Activated T-cell treated with anti-CD3 and anti-CD28 coated beads, Interleukin-2, amount 50 U/mL, for 72 hours (primary cell): ENCODE measurements at regions not wholly inside any gene's neighbourhood (a gene's known extent, or its start where the extent isn't known, plus 50 kb on each side); places are given as distances from the start of the nearest gene placed in this dataset.

ENCODE experiments used
- ATAC-seq, 2 donors: fragments of 150-1000 bp; cut with Tn5 transposase; replicated peaks in 1 of 2; 2 replicates each; pipeline ENCODE4 v1.10.0; 2021; ENCODE audit warnings: moderate library complexity in 2 of 2, mild to moderate bottlenecking in 1 of 2
- DNase-seq, 2 donors: peaks; one replicate each; pipeline ENCODE4 v3.0.0; 2021 to 2022; ENCODE audit warnings: mixed read lengths in 1 of 2
- H3K27ac Mint-ChIP-seq: one replicate; pipeline ENCODE4 v1.8.0; 2022; ENCODE audit warnings: mild to moderate bottlenecking, moderate library complexity, mixed read lengths
- H3K27me3 Mint-ChIP-seq: one replicate; pipeline ENCODE4 v1.8.0; 2022; ENCODE audit warnings: low read depth, mixed read lengths
- H3K36me3 Mint-ChIP-seq, 2 donors: one replicate each; pipeline ENCODE4 v1.8.0; 2022; ENCODE audit warnings: mixed read lengths in 2 of 2, mild to moderate bottlenecking in 1 of 2; ENCODE audit not compliant: insufficient read depth in 2 of 2
- H3K4me1 Mint-ChIP-seq: one replicate; pipeline ENCODE4 v1.8.0; 2022; ENCODE audit warnings: low read depth, mixed read lengths
- H3K4me3 Mint-ChIP-seq, 2 donors: one replicate each; pipeline ENCODE4 v1.8.0; 2022; ENCODE audit warnings: mild to moderate bottlenecking in 2 of 2, mixed read lengths in 2 of 2, moderate library complexity in 2 of 2
- H3K9me3 Mint-ChIP-seq, 2 donors: one replicate each; pipeline ENCODE4 v1.8.0; 2022; ENCODE audit warnings: mixed read lengths in 2 of 2

GRCh38 chr1:184210862-184211261, 159.3 kb downstream of the TSEN15 start:
- no peaks in the 10 kb centered on the region for H3K36me3 Mint-ChIP-seq
- peak in 1 of 2 donors; percentile 62 for ATAC-seq
- H3K27me3 Mint-ChIP-seq = peaks cover 36% of the 10 kb centered on the region
- H3K9me3 Mint-ChIP-seq = no peaks in the 10 kb centered on the region
- no peak overlapping the region for H3K27ac Mint-ChIP-seq
- H3K4me3 Mint-ChIP-seq = no peak overlapping the region
- no peak for DNase-seq
- no peaks in the 10 kb centered on the region for H3K4me1 Mint-ChIP-seq

GRCh38 chr1:184212649-184213314, 161.3 kb downstream of the TSEN15 start:
- Mint-ChIP-seq H3K4me3 (no peak overlapping the region), H3K4me1 (no peaks in the 10 kb centered on the region), H3K27ac (no peak overlapping the region), H3K27me3 (peaks cover 39% of the 10 kb centered on the region), H3K36me3 (no peaks in the 10 kb centered on the region), H3K9me3 (no peaks in the 10 kb centered on the region)
- DNase-seq (no peak), ATAC-seq (no peak)

- H3K4me3 Mint-ChIP-seq = no peak overlapping the region
- no peaks in the 10 kb centered on the region for H3K36me3 Mint-ChIP-seq
- ATAC-seq (no peak), DNase-seq (no peak)
- no peaks in the 10 kb centered on the region for H3K9me3 Mint-ChIP-seq
- H3K27me3 Mint-ChIP-seq = peaks cover 32% of the 10 kb centered on the region
- H3K4me1 Mint-ChIP-seq = no peaks in the 10 kb centered on the region
- no peak overlapping the region for H3K27ac Mint-ChIP-seq
These were observed 162.6 kb downstream of the TSEN15 start for GRCh38 chr1:184214128-184214527.

DNA sequence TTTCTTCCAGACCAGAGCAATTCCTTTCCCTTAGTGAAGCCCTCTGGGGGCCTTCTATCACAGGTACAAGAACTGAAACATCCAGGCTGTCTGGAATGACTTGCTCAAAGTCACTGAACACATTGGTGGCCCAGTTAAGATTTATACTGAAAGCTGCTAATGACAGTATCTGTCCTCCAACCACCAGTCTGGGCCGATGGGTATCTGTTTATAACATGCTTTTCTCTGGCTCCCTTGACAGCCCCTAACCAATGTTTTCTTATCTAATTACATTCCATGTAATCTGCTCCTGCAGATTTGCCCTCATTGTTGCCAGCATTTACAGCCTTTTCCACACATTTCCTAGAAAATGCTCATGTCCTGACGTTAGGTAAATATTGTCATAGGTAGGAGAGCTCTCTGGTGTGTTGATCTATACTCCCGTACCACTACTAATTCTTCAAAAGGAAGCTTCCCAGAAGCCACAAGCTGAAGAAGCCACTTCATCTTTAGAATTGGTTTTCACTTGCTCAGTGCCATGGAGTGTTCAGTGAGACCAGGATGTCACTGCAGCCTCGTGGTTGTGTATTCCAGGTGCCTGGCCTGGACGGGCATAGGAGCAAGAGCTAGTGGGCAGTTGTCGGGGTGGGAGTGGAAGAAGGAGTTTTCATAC, 163.9 kb downstream of the TSEN15 start:
- Mint-ChIP-seq H3K27ac (no peak overlapping the region), H3K4me1 (peaks cover 4% of the 10 kb centered on the region), H3K36me3 (no peaks in the 10 kb centered on the region), H3K27me3 (peaks cover 38% of the 10 kb centered on the region), H3K4me3 (no peak overlapping the region), H3K9me3 (no peaks in the 10 kb centered on the region)
- DNase-seq (no peak), ATAC-seq (peak in 1 of 2 donors; percentile 59)

DNA sequence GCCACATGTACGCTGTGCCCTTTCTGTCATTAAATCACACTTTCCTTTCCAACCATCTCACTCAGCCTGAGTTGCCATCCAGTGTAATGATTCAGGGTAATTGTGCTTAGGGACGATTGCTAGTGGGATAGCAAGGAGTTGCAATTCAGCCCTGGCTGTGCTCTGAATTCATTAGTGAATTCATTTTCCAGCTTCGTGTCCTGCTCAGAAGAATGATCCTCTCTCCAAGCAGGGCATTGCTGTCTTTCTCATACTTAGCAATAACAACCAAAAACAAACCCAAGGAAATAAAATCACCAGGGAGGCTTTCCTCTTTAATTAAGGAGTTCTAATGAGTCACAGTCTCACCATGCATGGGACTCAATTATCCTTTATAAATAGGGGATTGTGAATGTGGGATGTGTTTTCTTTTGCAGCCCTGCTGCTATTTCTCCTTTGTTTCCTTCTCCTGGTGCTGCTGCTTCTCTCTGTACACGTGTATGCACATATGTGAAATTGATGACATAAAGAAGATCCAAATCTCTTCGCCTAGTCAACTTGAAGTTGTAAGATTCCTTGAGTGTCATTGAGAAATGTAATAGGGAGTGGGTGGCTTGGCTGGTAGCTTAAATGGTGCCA, 167.0 kb downstream of the TSEN15 start:
- ATAC-seq = no peak
- Mint-ChIP-seq H3K4me3 (no peak overlapping the region), H3K27ac (no peak overlapping the region), H3K36me3 (no peaks in the 10 kb centered on the region), H3K4me1 (peaks cover 10% of the 10 kb centered on the region), H3K9me3 (no peaks in the 10 kb centered on the region), H3K27me3 (peaks cover 35% of the 10 kb centered on the region)
- DNase-seq = no peak

GRCh38 chr1:184219414-184219813, 167.4 kb upstream of the C1orf21 start:
- Mint-ChIP-seq H3K27ac (no peak overlapping the region), H3K27me3 (peaks cover 38% of the 10 kb centered on the region), H3K4me3 (no peak overlapping the region), H3K36me3 (no peaks in the 10 kb centered on the region), H3K9me3 (no peaks in the 10 kb centered on the region), H3K4me1 (peaks cover 10% of the 10 kb centered on the region)
- ATAC-seq (no peak), DNase-seq (no peak)

DNA sequence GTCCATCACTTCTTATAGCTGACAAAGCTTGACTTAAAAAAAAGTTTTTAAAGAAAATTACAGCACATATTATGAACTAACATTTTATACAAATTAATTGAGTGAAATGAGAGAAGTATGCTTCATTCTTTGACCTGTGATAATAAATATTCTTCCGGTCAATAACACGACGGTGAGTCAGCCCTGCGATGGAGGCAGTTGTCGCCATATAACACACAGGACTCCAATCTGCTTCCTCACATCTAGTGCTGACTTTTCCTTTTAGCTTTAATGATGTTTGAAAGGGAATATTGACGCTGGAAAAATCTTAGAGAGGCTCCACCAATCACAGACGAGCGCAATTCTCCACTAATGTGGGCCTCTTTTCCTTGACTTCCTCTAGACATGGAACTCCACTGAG, 166.9 kb upstream of the C1orf21 start:
- Mint-ChIP-seq H3K9me3 (no peaks in the 10 kb centered on the region), H3K27me3 (peaks cover 38% of the 10 kb centered on the region), H3K4me3 (no peak overlapping the region), H3K36me3 (no peaks in the 10 kb centered on the region), H3K4me1 (peaks cover 10% of the 10 kb centered on the region), H3K27ac (no peak overlapping the region)
- ATAC-seq (no peak), DNase-seq (no peak)

- DNase-seq (no peak), ATAC-seq (no peak)
- Mint-ChIP-seq H3K27ac (no peak overlapping the region), H3K36me3 (no peaks in the 10 kb centered on the region), H3K4me1 (peaks cover 10% of the 10 kb centered on the region), H3K4me3 (no peak overlapping the region), H3K9me3 (no peaks in the 10 kb centered on the region), H3K27me3 (peaks cover 31% of the 10 kb centered on the region)
These were observed 165.7 kb upstream of the C1orf21 start for GRCh38 chr1:184221087-184221486.

- Mint-ChIP-seq H3K4me3 (no peak overlapping the region), H3K27ac (no peak overlapping the region), H3K4me1 (peaks cover 10% of the 10 kb centered on the region), H3K36me3 (no peaks in the 10 kb centered on the region), H3K27me3 (peaks cover 19% of the 10 kb centered on the region), H3K9me3 (no peaks in the 10 kb centered on the region)
- peak; percentile 32 to 54 for DNase-seq
- ATAC-seq = no peak
These were observed 164.2 kb upstream of the C1orf21 start for GRCh38 chr1:184222652-184223052.

DNA sequence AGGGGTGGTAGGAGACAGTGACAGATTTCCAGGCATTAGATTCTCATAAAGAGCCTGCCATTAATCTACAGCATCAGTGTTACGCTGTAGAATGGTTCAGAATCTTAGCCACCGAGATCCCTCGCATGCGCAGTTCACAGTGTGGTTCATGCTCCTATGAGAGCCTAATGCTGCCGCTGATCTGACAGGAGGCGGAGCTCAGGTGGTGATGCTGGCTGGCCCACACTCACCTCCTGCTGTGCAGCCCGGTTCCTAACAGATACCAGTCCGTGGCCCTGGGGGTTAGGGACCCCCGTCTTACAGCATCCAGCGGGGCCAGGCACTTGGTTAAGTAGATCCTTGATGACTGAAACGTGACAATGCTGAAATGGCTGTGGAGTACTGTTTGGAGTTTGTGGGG, 163.6 kb upstream of the C1orf21 start:
- DNase-seq (no peak), ATAC-seq (no peak)
- H3K4me3 Mint-ChIP-seq = no peak overlapping the region
- H3K27me3 Mint-ChIP-seq = peaks cover 24% of the 10 kb centered on the region
- H3K9me3 Mint-ChIP-seq = no peaks in the 10 kb centered on the region
- H3K36me3 Mint-ChIP-seq = no peaks in the 10 kb centered on the region
- H3K4me1 Mint-ChIP-seq = peaks cover 10% of the 10 kb centered on the region
- H3K27ac Mint-ChIP-seq = no peak overlapping the region

DNA sequence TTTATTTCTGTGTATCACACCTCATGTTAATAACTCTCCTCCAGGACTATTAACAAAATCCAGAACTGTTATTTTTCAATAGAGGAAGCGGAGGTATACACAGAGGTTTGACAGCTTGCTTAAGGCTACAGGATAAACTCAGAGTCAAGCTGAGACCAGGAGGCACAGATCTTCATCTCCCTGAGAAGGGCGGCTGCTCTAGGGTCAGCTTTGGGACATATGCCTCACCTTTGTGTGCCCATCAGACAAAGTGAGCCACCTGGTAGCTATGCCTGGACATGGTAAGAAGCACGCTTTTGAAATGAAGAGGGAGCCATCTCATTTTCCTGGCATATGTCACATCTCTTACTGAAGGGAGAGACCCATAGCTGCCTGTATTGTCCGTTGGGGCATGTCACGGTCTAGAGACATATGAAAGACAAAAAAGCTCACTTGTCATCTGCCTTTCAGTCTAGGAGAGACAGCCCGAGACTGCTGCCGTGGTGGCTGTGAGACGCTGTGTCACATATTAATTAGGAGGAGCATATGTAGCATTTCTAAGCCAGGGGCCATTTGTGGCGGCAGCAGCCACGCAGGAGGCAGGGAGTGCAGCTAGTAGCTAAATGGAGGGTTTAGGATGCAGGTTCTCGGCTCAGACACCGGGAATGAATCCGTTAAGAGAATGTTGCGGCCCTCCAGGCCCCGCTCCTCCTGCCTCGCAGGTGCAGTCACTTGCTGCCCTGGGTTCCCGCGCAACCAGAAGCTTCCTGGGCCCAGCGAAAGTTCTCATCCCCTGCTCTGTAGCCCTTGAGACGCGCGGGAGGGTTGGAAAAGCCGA, 161.3 kb upstream of the C1orf21 start:
- Mint-ChIP-seq H3K9me3 (no peaks in the 10 kb centered on the region), H3K4me3 (no peak overlapping the region), H3K27me3 (peaks cover 18% of the 10 kb centered on the region), H3K4me1 (peaks cover 6% of the 10 kb centered on the region), H3K36me3 (no peaks in the 10 kb centered on the region), H3K27ac (no peak overlapping the region)
- ATAC-seq (no peak), DNase-seq (no peak)

GRCh38 chr1:184226100-184226487, 160.7 kb upstream of the C1orf21 start:
- no peak for ATAC-seq
- no peak overlapping the region for H3K4me3 Mint-ChIP-seq
- no peaks in the 10 kb centered on the region for H3K36me3 Mint-ChIP-seq
- H3K27ac Mint-ChIP-seq = no peak overlapping the region
- no peaks in the 10 kb centered on the region for H3K9me3 Mint-ChIP-seq
- DNase-seq = no peak
- peaks cover 18% of the 10 kb centered on the region for H3K27me3 Mint-ChIP-seq
- peaks cover 6% of the 10 kb centered on the region for H3K4me1 Mint-ChIP-seq

DNA sequence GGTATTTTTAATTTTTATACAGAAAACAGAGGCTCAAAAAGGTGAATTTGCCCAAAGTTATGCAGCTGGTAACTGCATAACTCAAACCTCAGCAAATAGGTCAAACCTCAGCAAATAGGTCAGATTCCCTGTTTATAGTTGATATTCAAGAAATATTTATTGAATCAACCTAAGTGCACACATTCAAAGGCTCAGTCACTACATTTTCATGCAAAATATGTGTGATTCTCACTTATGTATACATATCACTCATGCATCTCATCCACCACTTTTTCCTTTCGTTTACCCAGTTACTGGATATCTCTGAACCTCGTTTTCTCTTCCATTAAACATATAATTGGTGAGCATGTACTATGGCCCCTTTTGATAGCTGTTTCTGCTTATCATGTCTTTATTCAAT, 158.3 kb upstream of the C1orf21 start:
- H3K9me3 Mint-ChIP-seq = no peaks in the 10 kb centered on the region

More for the DNA sequence above, 158.3 kb upstream of the C1orf21 start:
- no peak overlapping the region for H3K27ac Mint-ChIP-seq
- no peaks in the 10 kb centered on the region for H3K4me1 Mint-ChIP-seq
- ATAC-seq (no peak), DNase-seq (no peak)
- H3K4me3 Mint-ChIP-seq = no peak overlapping the region
- peaks cover 0 to 1% of the 10 kb centered on the region in 2 donors for H3K36me3 Mint-ChIP-seq
- peaks cover 17% of the 10 kb centered on the region for H3K27me3 Mint-ChIP-seq
